Spleen (tissue), 11 donors: ENCODE measurements at regions not wholly inside any gene's neighbourhood (a gene's known extent, or its start where the extent isn't known, plus 50 kb on each side); places are given as distances from the start of the nearest gene placed in this dataset.

Experiments
- DNase-seq: peaks from one replicate; pipeline ENCODE4 v3.0.0-alpha.2; 2020
- H3K27ac ChIP-seq, 8 donors: fragments of 200-600 bp; sonication (generic) in 7 of 8; 1 replicate in 4 of 8; 2 replicates in 4 of 8; pipeline versions ENCODE4 v1.5.0 to v1.8.0; 2016 to 2021; ENCODE audit warnings: inconsistent platforms in 4 of 8, mild to moderate bottlenecking in 4 of 8, moderate library complexity in 1 of 8
- H3K27me3 ChIP-seq, 7 donors: fragments of 200-600 bp; sonication (generic) in 6 of 7; replicated peaks in 1 of 7; 1 replicate in 4 of 7; 2 replicates in 3 of 7; pipeline versions ENCODE4 v1.5.0 to v1.8.0; 2016 to 2021; ENCODE audit warnings: inconsistent platforms in 3 of 7, mild to moderate bottlenecking in 1 of 7
- H3K36me3 ChIP-seq, 6 donors: fragments of 200-600 bp; sonication (generic) in 5 of 6; 1 replicate in 4 of 6; 2 replicates in 2 of 6; pipeline versions ENCODE4 v1.5.0 to v1.8.0; 2016 to 2021; ENCODE audit warnings: inconsistent platforms in 2 of 6
- H3K4me1 ChIP-seq, 6 donors: fragments of 200-600 bp; sonication (generic) in 5 of 6; 1 replicate in 3 of 6; 2 replicates in 3 of 6; pipeline versions ENCODE4 v1.5.0 to v1.8.0; 2016 to 2021; ENCODE audit warnings: inconsistent platforms in 3 of 6
- H3K4me3 ChIP-seq, 8 donors: fragments of 200-600 bp; sonication (generic) in 7 of 8; 1 replicate in 4 of 8; 2 replicates in 4 of 8; pipeline versions ENCODE4 v1.5.0 to v1.8.0; 2016 to 2021; ENCODE audit warnings: inconsistent platforms in 4 of 8, mild to moderate bottlenecking in 4 of 8, moderate library complexity in 2 of 8
- H3K9me3 ChIP-seq, 8 donors: fragments of 200-600 bp; sonication (generic) in 7 of 8; 1 replicate in 4 of 8; 2 replicates in 4 of 8; pipeline versions ENCODE4 v1.5.0 to v1.8.0; 2016 to 2021; ENCODE audit warnings: inconsistent platforms in 4 of 8
- CTCF ChIP-seq, 11 experiments: fragments of 200-600 bp in 7 of 11; fragments of 450-650 bp in 4 of 11; sonication (generic) in 4 of 11; IDR thresholded peaks in 8 of 11; conservative IDR thresholded peaks in 3 of 11; 1 replicate in 7 of 11; 2 replicates in 4 of 11; pipeline versions ENCODE4 v1.4.0 to v1.8.0; 2016 to 2021; ENCODE audit warnings: antibody characterized with exemption in 11 of 11, inconsistent platforms in 4 of 11, mild to moderate bottlenecking in 1 of 11
- POLR2A ChIP-seq, 3 donors: fragments of 450-650 bp; IDR thresholded peaks; one replicate each; pipeline ENCODE4 v1.5.1; 2017; ENCODE audit warnings: antibody characterized with exemption in 3 of 3, mild to moderate bottlenecking in 1 of 3
- POLR2AphosphoS5 ChIP-seq, 3 donors: sonication (generic); formaldehyde crosslinking; IDR thresholded peaks; one replicate each; pipeline ENCODE4 v1.5.1; 2017; ENCODE audit warnings: antibody characterized with exemption in 3 of 3
- WGBS, 5 donors: extraction: QIAGEN DNeasy Blood & Tissue Kit in 3 of 5; methylation state at CpG; one replicate each; pipeline versions ENCODE4 v1.1.5 to v1.1.7; 2013 to 2018; 5-methylcytosine and 5-hydroxymethylcytosine counted together
- intact Hi-C: fragments of 100-400 bp; cut with DNase I; formaldehyde crosslinking; loops from one replicate; pipeline ENCODE4 v1.15.0; 2023; ENCODE audit warnings: low total_unique reads
- donor health status: healthy with polysubstance abuse.
- donor health status: DM: no; HTN: no; CAD: no; lungs with moderate emphysema.
- donor health status: DM: no; HTN: no; CAD: no.
- donor health status: Bipolar disorder and iron deficiency.
- donor health status: healthy.
- donor health status: DM: no; HTN: no; CAD: no.
- donor health status: DM: yes; HTN: yes; CAD: no.

GRCh38 chr14:89572596-89573398 is 155.8 kb upstream of the FOXN3 start:
- Histone ChIP-seq H3K4me1 (peaks cover 0 to 65% (median 17%) of the 10 kb centered on the region in 6 donors), H3K4me3 (no peak overlapping the region), H3K36me3 (peaks cover 0 to 18% (median 0%) of the 10 kb centered on the region in 6 donors), H3K9me3 (no peaks in the 10 kb centered on the region), H3K27me3 (no peaks in the 10 kb centered on the region), H3K27ac (no peak overlapping the region)
- intact Hi-C loops = no loop called here
- DNase-seq = no peak
- WGBS, 5 donors = 75 to 86% (median 81%) methylated on average over 10 of the region's 10 CpGs
- TF ChIP-seq POLR2AphosphoS5 (IDR thresholded peaks at IDR 0.05) (no peak), POLR2A (IDR thresholded peaks at IDR 0.05) (no peak), CTCF (IDR thresholded peaks at IDR 0.05 in 8 of 11, conservative IDR thresholded peaks at IDR 0.05 in 3 of 11) (no peak)

GRCh38 chr14:89571491-89571890 is 154.5 kb upstream of the FOXN3 start:
- WGBS, 5 donors = 93 to 97% (median 95%) methylated on average over 1 of the region's 1 CpG
- Histone ChIP-seq H3K4me1 (peaks cover 0 to 58% (median 22%) of the 10 kb centered on the region in 6 donors), H3K36me3 (peaks cover 0 to 11% (median 0%) of the 10 kb centered on the region in 6 donors), H3K9me3 (no peaks in the 10 kb centered on the region), H3K27ac (no peak overlapping the region), H3K4me3 (no peak overlapping the region), H3K27me3 (no peaks in the 10 kb centered on the region)
- TF ChIP-seq CTCF (IDR thresholded peaks at IDR 0.05 in 8 of 11, conservative IDR thresholded peaks at IDR 0.05 in 3 of 11) (no peak), POLR2A (IDR thresholded peaks at IDR 0.05) (no peak), POLR2AphosphoS5 (IDR thresholded peaks at IDR 0.05) (no peak)
- no peak for DNase-seq
- intact Hi-C loops = no loop called here

- H3K9me3 ChIP-seq = no peaks in the 10 kb centered on the region
- intact Hi-C loops = no loop called here
- no peak overlapping the region for H3K4me3 ChIP-seq
- WGBS, 5 donors = 61 to 89% (median 83%) methylated on average over 3 of the region's 3 CpGs
- no peak overlapping the region for H3K27ac ChIP-seq
- H3K4me1 ChIP-seq = peaks cover 0 to 45% (median 12%) of the 10 kb centered on the region in 6 donors
- no peak for TF ChIP-seq POLR2A (IDR thresholded peaks at IDR 0.05)
- no peak for TF ChIP-seq POLR2AphosphoS5 (IDR thresholded peaks at IDR 0.05)
- no peak for TF ChIP-seq CTCF (IDR thresholded peaks at IDR 0.05 in 8 of 11, conservative IDR thresholded peaks at IDR 0.05 in 3 of 11)
- no peaks in the 10 kb centered on the region for H3K36me3 ChIP-seq
- DNase-seq = no peak
- H3K27me3 ChIP-seq = no peaks in the 10 kb centered on the region
These were observed 149.8 kb upstream of the FOXN3 start for GRCh38 chr14:89566644-89567415.

GRCh38 chr14:89566180-89566579 is 149.1 kb upstream of the FOXN3 start:
- no peaks in the 10 kb centered on the region for H3K9me3 ChIP-seq
- H3K36me3 ChIP-seq = peaks cover 0 to 3% (median 0%) of the 10 kb centered on the region in 6 donors
- TF ChIP-seq CTCF (IDR thresholded peaks at IDR 0.05 in 8 of 11, conservative IDR thresholded peaks at IDR 0.05 in 3 of 11) (no peak), POLR2AphosphoS5 (IDR thresholded peaks at IDR 0.05) (no peak), POLR2A (IDR thresholded peaks at IDR 0.05) (no peak)
- intact Hi-C loops = no loop called here
- 91 to 95% (median 92%) methylated on average over 5 of the region's 5 CpGs for WGBS, 5 donors
- H3K27ac ChIP-seq = no peak overlapping the region
- H3K4me1 ChIP-seq = peaks cover 0 to 45% (median 12%) of the 10 kb centered on the region in 6 donors
- H3K27me3 ChIP-seq = no peaks in the 10 kb centered on the region
- DNase-seq = no peak
- H3K4me3 ChIP-seq = no peak overlapping the region
